ENCODE measurements at regions not wholly inside any gene's neighbourhood (a gene's known extent, or its start where the extent isn't known, plus 50 kb on each side); places are given as distances from the start of the nearest gene placed in this dataset.
"Not testable (repeated sequence)": the region's sequence is repeated elsewhere in the genome, so short reads cannot be mapped to it uniquely, and the experiment has no call there.

- not testable (repeated sequence) for TF ChIP-seq EP300, POLR2A, CTCF, POLR2AphosphoS5 (IDR thresholded peaks at IDR 0.05)
Measured at GRCh38 chr21:10363321-10363720, 158.1 kb upstream of the TPTE start.

All from sigmoid colon (tissue), 4 donors.